LHCN-M2 (cell line): ENCODE measurements at regions not wholly inside any gene's neighbourhood (a gene's known extent, or its start where the extent isn't known, plus 50 kb on each side); places are given as distances from the start of the nearest gene placed in this dataset.

Experiments
- DNase-seq: peaks from one replicate; pipeline ENCODE4 v3.0.0-alpha.2; 2012; ENCODE audit warnings: low read depth

DNA sequence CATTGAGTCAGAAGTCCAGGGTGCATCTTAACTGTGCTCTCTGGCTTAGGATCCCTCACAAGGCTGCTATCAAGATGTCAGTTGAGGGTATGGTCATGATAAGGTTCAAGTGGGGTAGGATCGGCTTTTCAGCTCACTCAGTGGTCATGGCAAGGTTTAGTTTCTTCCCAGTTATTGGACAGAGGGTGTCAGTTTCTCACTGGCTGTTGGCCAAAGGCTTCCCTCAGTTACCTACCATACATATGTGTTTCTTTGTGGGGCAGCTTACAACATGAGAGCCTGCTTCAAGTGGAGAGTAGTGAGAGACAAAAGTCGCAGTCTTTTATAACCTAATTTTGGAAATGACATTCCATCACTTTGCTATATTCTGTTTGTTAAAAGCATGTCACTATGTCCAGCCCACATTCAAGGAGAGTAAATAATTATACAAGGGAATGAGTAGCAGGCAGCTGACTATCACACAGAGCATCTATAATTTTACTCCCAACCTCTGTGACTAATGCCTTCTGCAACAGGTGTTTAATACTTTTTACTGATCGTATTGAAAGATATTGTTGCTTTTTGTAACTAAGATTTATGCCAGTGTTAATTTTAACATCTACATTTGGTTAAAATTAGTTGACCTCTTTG is 572.8 kb upstream of the FBXO33 start:
- no peak for DNase-seq

DNA sequence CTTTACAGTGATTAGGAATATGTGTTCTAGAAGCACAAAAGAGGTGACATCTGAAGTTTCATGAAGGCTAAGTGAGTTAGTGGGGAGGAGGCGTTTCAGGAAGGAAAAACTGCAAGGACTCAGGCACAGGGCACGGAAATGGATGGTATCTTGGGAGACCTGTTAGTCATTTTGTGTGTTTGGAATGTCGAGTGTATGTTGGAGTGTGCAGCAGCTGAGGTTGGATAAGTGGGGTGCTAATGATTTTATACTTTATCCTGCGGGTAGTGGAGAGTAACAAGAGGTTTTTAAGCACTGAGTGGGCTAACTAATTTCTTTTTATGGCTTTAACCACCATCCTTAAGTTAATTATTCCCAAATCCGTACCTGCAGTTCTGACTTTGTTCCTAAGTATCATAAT is 571.5 kb upstream of the FBXO33 start:
- DNase-seq = no peak

DNA sequence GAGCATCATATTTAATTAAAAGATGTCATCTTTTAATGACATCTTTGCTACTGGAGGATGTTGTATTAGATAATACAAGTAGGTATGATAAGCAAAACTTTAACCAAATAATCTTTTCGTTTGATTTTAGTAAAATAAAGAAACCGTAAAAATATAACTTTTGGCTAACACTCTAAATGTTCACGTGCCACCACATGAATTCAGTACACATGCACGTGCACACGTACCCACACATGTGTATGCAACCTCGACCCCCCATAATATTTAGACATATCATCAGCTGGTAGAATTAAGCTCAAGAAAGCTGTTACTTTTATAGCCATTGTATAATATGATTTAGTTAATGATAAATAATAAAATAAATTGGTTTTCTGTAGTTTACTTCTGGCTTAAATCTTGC is 566.6 kb upstream of the FBXO33 start:
- no peak for DNase-seq

GRCh38 chr14:39998114-39998513 is 565.9 kb upstream of the FBXO33 start:
- no peak for DNase-seq

GRCh38 chr14:39991041-39991440 is 558.8 kb upstream of the FBXO33 start:
- DNase-seq = no peak

DNA sequence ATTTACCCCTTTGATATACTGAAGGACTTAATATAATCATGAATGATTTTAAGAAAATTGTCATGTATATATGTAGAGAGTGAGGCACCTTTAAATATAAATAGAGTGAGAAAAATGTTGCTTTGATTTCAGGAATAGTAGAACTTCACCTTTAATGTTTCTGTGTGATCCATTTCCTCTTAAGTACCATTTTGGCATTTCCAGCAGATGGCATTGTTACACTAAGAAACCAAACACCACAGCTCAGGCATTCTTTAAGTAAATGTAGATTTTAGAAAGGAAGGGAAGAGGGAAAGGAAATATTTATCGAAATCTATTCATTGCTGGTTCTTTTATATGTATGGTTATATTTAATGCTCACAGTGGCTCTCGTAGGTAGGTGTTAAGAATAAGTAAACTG is 556.7 kb upstream of the FBXO33 start:
- no peak for DNase-seq

- DNase-seq = no peak
Observed at GRCh38 chr14:39984323-39984722, 552.1 kb upstream of the FBXO33 start.

GRCh38 chr14:39977198-39977597 is 545.0 kb upstream of the FBXO33 start:
- no peak for DNase-seq

GRCh38 chr14:39974036-39974435 is 541.8 kb upstream of the FBXO33 start:
- DNase-seq = no peak

GRCh38 chr14:39972704-39973103 is 540.5 kb upstream of the FBXO33 start:
- DNase-seq = no peak

- no peak for DNase-seq
Observed at GRCh38 chr14:39967885-39968284, 535.7 kb upstream of the FBXO33 start.

DNA sequence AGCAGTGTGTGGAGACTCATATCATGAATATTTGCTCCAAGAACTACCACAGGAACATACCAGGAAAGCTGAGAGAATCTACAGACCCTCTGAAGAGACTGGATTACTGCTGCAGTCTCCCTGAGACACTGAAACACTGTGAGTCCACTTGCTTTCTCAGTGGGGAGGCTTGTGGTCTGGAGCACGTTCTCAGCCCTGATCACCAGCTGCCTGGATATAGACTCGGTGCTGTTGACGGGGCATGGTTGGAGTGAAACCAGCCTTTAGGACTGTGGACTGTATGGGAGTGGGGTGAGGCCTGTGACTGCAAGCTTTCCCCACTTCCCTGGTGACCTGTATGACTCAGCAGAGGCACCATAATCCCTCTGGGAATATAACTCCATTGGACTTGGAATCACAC is 525.8 kb upstream of the FBXO33 start:
- no peak for DNase-seq

DNA sequence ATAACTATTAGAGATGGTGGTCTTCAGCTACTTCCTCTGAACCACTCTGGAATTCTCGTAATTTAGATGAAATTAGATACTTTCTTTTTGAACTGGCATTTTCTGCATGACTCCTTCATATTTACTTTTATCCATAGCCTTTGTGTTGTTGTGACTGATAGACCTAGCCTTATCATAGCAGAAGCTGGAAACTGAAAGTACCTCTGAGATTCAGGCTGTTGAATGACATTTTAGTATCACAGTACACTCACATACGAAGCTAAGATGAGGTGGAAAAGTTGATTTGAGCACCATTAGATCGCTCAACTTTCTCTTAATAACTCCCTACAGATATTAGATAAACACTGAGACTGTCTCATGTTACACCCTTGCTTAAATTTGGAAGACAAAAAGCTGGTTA is 525.1 kb upstream of the FBXO33 start:
- DNase-seq = no peak

GRCh38 chr14:39956372-39956771 is 524.1 kb upstream of the FBXO33 start:
- DNase-seq = no peak

DNA sequence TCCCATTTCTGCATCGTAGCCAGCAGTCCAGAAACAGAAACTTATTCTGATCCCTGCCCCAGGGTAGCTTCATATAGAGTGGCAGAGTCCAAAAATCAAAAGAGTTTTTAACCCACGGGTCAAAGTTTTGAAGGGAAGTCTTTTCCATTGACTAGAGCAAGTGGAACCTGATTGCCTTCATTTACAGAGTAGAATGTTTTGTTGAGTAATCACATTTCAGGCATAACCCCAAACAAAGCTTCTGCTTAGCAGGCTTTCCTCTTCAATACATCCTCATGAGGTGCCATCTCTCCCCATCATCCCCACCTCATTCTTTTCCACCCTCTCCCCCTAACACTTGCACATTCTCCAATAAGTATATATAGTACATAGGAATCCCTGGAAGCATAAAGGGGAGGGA is 516.0 kb upstream of the FBXO33 start:
- no peak for DNase-seq

GRCh38 chr14:39946807-39947206 is 514.6 kb upstream of the FBXO33 start:
- DNase-seq = no peak

- DNase-seq = no peak
Observed at GRCh38 chr14:39939023-39939422, 506.8 kb upstream of the FBXO33 start.

DNA sequence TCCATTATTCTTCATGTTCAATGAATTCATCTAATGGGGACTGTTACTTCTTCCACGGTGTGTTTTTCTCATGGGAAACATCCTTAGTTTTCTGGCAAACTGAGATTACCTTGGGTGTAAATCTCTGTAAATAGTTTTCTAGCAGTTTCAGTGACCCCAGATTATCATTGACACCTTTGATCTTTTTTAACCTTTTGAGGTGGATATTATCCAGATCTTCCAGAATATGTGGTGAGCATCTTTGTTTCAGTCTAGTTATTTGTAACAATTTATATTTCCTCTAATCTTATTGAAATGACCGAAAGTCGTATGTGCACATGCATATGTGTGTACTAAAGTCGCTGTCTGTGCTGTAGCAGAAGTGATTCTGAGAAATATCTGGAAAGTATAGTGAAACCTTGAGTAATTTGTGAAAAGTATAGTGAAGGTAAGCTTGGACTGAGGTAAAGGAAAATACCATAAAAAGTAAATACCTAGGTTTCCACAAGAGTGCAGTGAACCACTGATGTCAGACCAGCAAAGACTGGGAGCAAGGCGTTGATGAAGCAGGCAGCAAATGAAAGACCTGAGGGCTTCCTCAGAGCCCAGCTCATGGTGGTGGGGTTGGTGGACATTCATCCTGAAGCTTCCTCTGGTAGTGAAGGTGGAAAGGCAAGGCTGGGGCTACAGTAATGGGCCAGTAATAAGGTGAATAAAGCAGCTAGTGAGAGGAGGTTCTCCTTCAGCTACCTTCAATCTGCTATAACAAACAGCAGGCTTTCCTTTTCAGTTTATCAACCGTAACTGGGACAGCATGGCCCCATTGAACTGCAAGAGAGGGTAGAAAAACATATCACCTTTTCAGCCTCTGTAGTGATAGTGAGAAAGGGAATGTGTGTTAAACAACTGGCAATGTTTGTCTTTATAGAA is 480.2 kb upstream of the FBXO33 start:
- DNase-seq = no peak

GRCh38 chr14:39897657-39898056 is 465.4 kb upstream of the FBXO33 start:
- DNase-seq = no peak

DNA sequence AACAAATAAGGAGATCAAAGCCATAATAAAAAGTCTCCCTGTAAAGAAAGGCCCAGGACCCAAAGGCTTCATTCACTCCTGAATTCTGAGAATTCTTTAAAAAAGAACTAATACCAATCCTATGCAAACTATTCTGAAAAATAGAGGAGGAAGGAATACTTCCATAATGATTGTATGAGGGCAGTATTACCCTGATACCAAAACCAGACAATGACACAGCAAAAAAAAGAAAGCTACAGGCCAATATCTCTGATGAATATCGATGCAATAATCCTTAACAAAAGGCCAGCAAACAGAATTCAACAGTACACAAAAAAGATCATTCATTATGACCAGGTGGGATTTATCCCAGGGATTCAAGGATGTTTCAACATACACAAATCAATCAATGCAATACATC is 457.8 kb upstream of the FBXO33 start:
- DNase-seq = no peak

- DNase-seq = no peak
Observed at GRCh38 chr14:39884091-39884490, 451.9 kb upstream of the FBXO33 start.

GRCh38 chr14:39880965-39881364 is 448.7 kb upstream of the FBXO33 start:
- DNase-seq = no peak

DNA sequence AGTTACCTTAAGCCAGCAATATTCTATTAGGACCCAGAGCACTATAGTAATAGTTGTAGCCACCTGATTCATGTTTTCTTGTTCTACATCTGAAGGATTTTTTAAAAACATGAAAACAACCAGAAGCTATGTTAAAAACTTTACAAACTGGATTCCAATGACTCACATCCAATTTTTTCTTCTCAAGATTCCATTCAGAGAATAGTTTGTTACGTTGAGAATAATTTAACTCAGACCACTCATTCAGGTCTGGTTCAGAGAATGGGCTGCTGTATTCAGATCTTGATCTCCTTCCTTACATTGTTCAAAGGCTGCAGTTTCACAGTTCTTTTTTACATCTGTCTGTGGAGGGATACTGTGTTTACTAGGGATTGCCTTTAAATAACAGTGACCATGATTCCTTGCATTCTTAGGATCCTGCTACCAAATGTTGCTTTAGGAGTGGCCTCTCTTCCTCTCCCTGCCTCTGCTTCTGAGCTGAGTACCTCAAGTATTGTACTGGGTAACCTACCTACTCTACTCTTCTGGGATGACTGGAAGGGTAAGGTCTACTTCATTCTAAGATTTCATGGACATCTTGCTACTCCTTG is 448.0 kb upstream of the FBXO33 start:
- no peak for DNase-seq
